ENCODE measurements at regions not wholly inside any gene's neighbourhood (a gene's known extent, or its start where the extent isn't known, plus 50 kb on each side); places are given as distances from the start of the nearest gene placed in this dataset.
"Not testable (repeated sequence)": the region's sequence is repeated elsewhere in the genome, so short reads cannot be mapped to it uniquely, and the experiment has no call there.

DNA sequence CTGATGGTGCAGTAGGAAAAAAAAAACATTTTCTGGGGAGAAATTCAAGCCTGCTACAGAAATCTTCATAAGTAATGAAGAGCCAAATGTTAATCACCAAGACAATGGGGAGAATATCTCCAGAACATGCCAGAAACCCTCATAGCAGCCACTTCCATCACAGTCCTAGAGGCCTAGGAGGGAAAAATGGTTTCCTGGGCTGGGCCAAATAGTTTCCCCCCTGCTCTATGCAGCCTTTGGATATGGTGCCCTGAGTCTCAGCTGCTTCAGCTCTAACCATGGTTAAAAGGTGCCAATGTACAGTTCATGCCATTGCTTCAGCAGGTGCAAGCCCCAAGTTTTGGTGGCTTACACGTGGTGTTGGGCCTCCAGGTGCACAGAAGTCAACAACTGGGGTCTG lies 113.1 kb downstream of the ZNF648 start:
- DNase-seq: no peak

DNA sequence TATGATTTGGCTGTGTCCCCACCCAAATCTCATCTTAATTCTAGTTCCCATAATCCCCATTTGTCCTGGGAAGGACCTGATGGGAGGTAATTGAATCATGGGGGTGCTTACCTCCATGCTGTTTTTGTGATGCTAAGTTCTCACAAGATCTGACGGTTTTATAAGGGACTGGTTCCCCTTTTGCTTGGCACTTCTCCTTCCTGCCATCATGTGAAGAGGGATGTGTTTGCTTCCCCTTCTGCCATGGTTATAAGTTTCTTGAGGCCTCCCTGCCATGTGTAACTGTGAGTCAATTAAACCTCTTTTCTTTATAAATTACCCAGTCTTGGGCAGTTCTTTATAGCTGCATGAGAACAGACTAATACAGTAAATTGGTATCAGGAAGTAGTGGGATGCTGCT lies 114.1 kb downstream of the ZNF648 start:
- DNase-seq: no peak

DNA sequence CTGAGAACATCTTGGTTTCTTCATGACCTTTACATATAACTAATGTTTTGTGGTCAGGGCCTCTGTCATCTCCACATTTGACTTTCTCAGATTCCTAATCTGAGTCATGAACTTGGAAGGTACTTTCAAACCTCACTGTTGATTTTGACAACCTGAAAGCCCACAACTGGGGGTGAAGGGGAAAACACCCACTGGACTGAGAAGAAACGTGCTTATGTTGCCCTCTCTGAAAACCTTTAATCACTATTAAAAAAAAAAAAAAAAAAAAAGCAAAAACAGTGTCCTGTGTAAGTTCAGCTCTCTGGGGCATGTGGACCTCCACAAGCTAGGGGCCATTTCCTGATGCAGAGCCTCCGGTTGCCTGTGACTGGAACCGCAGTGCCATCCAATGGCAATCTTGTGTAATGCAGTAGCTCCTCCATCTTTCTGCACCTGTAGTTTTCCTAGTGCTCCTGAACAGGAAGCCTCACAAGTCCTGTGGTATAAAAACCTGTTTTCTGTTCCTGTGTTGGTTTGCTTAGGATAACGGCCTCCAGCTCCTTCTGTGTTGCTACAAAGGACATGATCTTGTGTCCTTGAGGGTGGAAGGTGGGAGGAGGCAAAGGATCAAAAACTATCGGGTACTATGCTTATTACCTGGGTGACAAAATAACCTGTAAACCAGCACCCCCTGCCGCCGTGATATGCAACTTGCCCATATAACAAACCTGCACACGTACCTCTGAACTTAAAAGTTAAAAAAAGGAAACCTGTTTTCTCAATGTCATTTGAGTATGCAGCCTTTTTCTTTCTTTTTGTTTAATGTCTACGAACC lies 124.5 kb downstream of the ZNF648 start:
- DNase-seq: peak in 5 of 14 donors; percentile 16 to 40 (median 19)

DNA sequence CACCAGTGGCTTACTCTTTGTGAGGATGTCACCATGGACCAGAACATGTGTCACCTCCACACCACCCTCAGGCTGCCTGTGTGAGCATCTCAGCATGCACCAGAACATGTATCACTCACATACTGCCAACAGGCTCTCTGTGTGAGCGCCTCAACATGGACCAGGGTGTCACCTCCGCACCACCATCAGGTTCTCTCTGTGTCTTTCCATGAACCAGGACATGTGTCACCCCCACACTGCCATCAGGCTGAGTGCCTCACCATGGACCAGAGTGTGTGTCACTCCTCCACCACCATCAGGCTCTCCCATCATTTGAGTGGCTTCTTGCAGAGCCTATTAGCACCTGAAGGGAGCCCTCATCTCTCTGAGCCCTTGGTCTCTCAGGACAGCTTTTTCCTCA lies 125.2 kb downstream of the ZNF648 start:
- no peak for DNase-seq

DNA sequence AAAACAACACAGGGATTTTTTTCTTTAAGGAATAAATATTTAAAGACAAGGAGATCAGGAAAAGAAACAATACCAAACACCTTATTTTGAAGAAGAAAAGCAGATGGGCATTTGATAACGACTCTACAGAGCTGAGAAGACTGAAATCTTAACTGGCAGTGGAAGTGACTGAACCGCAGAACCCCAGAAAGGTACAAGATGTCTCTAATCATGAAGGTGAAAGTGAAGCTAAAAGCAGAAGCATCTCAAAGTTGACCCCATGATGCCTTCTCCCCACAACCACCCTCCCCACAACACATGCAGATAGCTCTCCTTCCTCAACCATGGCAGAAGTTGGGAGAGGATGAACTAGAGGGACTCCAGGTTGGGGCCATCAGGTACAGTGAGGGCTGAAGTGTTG lies 129.6 kb downstream of the ZNF648 start:
- DNase-seq: no peak

DNA sequence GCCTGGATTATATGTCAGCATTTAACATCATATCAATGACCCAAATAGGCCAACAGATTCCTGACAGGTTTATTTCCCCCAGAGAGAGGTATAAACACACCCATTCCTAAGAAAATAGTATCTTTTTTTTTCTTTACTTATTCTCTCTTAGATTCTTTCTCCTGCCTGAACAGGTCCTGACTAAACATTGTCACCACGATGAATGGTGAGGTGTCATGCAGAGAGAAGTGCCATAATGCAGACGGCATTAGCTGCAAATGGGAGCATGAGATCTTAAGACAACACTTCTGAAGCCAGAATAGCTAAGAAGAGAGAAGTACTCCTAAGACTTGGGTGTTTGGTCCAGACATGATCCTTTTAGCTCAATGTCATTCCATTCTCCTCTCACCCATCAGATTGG lies 131.3 kb downstream of the ZNF648 start:
- no peak for DNase-seq

DNA sequence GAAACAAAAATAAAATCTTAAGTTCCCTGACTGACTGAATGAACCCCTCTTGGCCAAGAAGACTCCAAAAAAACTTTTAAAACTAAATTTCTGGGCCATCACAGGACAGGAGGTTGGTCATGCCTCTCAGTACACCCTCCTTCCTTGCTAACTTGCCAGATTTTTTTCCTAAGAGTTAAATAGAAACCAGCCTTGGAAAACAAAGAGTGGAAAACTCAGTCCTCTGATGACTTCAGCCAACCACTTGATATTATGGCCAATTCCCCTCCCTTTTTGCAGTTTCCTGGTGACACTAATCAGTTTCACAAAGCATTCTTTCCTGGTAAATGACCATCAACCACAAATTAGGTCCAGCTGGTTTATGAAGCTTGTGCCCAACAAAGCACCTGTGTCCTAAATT lies 134.8 kb downstream of the ZNF648 start:
- no peak for DNase-seq

DNA sequence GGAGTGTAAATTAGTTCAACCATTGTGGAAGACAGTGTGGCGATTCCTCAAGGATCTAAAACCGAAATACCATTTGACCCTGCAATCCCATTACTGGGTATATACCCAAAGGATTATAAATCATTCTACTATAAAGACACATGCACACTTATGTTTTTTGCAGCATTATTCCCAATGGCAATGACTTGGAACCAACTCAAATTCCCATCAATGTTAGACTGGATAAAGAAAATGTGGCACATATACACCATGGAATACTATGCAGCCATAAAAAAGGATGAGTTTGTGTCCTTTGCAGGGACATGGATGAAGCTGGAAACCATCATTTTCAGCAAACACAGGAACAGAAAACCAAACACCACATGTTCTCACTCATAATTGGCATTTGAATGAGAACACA lies 137.5 kb downstream of the ZNF648 start:
- not testable (repeated sequence) for DNase-seq

DNA sequence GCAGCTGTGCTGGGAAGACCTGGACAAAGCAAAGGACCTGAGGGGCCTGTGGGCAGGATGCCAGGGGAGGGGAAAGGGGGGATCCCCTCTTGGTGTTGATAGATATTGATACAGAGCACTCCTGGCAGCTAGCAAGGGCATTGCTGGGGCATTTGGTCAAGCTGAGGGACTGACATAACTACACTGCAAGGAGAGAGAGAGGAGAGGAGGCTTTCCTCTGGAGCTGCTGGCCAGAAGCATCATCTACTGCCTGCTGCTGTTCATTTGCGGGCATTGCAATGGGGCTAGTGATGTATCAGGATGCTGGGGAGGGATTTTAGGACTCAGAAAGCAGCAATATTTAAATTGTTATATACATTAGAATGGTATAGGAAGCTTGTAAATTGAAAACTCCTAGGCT lies 142.0 kb downstream of the ZNF648 start:
- no peak for DNase-seq

DNA sequence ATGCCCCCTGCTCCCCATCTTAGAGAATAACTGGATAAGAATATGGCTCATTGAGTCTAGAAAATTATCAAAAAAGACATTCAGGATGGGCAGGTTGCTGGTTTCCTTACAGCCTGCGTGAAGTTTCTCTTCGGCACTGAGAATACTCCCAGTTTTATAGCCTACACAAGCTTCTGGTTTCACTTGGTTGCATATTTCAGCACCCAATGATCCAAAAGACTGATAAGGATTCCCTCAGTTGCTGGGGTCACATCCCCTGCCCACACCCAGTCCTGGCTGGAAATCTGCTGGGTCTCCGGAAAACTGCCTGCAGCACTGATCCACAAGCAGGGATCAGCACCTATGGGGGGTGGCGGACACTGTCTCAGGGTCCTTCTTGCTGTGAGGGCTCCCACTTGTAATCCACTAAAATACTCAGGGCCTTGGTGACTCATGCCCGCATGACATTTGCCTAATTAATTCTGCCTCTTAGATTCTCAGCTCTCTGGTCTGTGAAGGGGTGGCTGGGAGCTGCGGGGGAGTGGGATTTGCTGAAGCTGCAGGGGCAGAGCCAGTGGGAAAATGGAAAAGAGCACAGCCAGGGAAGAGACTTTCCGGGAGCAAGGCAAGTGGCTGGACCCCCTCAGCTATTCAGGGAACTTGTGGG lies 142.5 kb downstream of the ZNF648 start:
- DNase-seq: no peak

DNA sequence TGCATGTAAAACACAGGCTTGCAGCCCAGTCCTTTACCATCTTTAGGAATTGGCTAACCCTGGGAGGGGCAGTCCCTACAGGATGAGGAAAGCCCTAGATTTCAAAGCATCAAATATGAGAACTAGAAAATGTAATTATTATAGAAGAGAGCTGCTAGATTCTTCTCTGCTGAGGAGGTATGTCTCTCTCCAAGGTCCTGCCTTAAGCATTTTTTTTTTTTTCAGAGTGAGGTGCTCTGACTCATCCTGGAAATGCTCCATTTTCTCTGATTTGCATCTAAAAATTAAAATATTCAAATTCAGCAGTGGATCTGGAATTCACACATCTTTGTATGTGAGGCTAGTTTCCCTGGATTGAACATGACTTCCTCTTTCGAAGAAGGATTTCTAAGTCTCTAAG lies 149.8 kb downstream of the ZNF648 start:
- no peak for DNase-seq

DNA sequence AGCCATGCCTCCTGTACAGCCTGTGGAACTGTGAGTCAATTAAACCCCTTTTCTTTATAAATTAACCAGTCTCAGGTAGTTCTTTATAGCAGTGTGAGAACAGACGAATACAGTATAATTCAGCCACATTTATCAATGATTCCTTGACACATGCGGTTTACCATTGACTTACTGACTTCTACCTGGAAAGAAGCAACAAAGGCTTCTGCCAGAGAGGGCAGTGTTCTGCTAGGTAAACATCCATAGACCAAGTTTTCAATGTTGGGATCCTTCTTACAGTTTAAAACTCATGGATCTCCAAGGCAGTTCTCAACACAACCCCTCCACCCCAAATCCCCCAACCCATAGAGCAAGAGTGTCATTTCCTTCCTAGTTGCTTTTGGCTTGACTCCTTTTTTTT lies 150.6 kb downstream of the ZNF648 start:
- DNase-seq: no peak

DNA sequence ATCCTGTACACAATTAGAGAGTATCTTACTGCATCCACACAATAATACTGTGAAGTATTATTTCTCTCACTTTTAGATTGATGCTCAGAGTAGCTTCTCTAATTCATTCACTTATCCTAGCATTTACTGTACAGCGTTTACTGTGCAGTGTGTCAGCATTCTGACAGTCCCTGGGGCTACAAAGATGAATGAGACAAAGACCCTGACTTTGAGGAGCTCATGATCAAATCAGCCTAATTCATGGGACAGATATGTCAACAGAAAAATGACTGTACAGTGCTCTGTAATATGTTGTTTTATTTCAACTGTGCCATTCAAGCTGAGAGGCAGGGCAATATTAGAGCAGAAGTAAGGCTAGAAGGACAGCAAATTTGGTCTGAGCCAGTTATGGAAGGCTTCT lies 152.5 kb downstream of the ZNF648 start:
- DNase-seq: no peak

DNA sequence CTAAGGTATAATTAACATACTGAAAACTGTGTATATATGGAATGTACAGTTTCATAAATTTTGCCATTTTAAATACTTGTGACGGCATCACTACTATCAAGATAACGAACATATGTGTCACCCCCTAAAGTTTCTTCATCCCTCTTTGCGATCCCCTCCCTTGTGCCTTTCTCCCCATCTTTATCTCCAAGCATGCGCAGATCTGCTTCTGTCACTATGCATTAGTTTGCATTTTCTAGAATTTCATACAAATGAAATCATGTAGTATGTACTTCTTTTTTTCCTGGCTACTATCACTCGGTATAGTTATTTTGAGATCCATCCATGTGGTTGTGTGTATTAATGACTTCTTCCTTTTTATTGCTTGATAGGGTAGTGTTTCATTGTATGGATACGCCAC lies 154.9 kb downstream of the ZNF648 start:
- DNase-seq: no peak

DNA sequence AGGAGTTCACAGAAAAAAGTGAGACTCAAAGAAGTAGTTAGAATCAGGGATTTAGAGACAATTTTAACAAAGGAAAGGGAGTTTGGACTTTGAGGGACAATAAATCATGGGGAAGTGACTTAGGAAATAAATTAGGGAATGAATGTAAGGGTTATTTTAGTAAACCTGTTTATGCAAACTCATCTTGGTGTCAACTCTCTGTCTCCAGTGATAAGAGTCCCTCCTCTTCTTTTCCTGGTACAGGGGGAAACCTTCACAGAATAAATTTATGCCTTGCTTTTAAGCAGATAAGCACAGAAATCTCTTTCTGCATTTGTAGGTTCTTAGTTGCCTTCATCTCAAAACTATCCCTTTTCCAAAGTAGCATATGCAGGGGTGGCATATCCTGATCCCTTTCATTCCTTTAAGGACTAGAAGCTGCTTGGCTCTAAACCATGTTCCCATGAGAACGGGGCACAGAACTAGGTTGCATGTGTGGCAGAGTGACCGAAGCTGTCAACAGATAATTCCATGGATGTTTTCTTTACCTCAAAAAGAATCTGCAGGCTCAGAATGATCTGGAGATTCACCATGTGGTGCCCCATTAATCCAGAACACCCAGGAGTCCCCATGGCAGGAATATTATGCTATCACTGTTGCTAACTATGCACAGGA lies 155.4 kb downstream of the ZNF648 start:
- DNase-seq: no peak

DNA sequence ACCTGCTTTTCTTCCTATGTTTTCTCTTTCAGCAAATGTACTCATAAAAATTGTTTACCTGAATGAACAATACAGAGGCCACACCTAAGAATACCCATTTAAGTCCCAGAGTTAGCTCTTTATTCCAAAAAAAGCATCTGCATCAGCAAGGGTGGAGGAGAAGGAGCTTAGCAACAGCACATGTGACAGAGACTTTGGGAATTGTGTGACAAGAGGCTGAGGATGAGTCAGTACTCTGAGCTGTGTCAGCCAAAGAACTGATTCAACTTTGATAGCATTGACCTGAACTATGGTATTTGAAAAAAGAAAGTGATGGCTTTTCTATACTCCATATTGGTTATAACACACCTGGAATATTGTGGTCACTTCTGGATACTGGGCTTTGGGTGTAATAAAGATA lies 162.7 kb downstream of the ZNF648 start:
- DNase-seq: no peak

DNA sequence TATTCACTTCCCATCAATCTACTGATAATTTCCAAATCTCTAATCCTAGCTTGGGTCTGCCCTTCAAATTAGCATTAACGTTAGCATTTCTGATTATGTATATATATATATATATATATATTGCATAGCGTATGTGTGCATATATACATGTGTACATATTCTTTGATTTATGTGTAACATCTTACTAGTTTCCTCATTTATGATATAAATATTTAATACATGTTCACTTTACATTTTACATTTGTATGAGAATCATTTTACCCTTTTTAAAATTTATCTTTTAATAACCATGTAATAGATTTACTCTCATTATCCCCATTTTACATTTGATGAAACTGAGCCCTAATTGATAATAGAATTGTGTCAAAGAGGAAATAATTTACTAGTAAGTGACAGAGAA lies 164.7 kb downstream of the ZNF648 start:
- no peak for DNase-seq

DNA sequence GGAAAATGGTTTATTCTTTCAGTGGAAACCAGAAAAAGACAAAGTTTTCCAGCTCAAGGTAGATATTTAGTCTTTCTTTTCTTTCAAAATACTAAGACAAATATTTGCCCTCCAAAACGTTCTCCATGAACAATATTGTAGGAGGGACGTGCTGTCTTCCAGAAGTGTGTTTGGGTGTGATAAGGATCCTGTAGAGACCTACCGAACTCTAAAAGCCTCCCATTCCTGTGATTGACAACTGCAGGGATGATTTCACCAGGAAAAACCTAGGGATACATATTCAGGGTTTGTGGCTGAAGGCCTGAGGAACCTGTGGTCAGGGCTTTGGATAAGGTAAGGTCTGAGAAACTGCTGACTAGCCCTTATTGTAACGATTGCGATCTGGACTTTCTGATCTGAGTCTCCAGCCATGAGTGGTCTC lies 167.1 kb downstream of the ZNF648 start:
- no peak for DNase-seq

DNA sequence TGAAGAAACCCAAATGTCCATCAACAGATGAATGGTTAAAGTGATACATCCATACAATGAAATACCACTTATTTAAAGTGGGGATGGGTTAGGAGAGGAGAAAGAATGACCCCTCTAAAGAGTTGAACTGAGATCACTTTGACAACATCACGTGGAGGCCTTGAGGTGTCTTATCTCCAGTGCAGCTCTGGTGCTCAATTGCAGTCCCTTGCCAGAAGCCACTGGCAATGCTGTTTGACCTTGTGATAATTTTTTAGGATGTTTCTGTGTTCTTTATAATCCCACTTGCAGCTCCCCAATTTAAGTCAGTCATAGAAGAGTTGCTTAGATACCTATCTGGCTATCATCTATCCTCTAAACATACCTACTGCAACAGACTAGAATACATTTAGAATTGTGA lies 167.6 kb downstream of the ZNF648 start:
- DNase-seq: no peak

DNA sequence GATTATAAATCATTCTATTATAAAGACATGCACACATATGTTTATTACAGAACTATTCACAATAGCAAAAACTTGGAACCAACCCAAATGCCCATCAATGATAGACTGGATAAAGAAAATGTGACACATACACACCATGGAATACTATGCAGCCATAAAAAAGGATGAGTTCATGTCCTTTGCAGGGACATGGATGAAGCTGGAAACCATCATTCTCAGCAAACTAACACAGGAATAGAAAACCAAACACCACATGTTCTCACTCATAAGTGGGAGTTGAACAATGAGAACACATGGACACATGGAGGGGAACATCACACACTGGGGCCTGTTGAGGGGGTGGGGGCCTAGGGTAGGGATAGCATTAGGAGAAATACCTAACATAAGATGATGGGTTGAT lies 168.4 kb downstream of the ZNF648 start:
- DNase-seq: not testable (repeated sequence)

DNA sequence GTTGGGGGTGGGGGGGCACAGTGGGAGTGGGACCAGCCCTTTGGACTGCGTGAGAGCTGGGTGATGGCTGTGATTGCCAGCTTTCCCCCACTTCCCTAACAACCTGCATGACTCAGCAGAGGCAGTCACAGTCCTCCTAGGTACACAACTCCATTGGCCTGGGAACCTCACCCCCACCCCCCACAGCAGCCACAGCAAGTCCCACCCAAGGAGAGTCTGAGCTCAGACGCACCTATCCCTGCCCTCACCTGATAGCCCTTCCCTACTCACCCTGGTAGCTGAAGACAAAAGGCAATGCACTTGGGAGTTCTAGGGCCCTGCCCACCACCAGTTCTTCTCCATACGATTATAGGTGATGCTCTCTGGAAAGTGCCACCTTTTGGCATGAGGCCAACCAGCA lies 188.9 kb downstream of the ZNF648 start:
- no peak for DNase-seq

DNA sequence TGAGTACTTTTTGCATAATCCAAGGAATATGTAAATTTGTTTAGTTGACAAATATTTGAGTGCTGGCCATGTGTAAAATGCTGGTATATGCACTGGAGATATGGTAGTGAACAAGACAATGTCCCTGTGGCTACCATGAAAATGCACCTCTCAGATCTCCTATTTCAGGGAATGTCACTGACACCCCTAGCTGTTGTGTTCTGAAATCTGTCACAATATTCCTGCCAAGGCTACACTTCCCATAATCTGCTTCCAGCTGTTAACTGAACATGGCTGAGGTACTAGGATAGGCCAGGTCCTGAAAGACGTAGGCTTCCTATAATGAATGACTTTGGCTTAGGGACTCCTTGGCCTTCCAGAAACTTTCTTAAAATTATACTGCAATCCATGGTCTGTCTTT lies 197.8 kb downstream of the ZNF648 start:
- no peak for DNase-seq

DNA sequence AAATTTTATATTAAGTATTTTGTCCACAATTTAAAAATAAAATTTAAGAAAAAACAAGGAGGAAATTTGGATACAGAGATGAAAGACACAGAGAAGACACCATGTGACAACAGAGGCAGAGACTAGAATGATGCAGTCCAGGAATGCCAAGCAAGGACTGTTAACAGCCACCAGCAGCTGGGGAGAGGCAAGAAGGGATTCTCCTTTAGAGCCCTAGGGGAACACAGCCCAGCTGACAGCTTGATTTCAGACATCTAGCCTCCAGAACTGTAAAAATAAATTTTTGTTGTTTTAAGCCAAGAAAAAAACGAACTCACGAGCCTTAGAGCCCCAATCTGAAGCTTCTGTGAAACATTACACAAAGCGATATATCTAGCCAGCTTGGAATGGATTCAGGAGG lies 198.5 kb downstream of the ZNF648 start:
- no peak for DNase-seq

DNA sequence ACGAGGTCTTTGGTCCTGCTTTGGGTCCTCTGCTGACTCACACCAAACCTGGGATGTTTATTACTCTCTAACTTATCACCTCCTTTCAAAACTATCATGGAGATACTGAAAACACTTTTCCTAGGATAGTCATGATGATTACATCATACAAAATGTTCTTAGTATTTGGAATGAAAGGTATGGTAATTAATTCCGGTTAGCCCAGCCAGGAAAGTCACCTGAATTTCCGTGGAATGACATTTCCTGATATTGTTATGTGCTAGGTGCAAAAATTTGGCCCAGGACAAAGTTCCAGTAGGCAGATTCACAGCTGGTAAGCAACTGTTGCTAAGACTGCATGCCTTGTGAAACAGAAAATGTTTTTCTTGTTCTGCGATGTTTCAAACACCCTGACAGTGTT lies 203.4 kb downstream of the ZNF648 start:
- DNase-seq: no peak

Data from C1 segment of cervical spinal cord (tissue), 14 donors.